ENCODE measurements at regions not wholly inside any gene's neighbourhood (a gene's known extent, or its start where the extent isn't known, plus 50 kb on each side); places are given as distances from the start of the nearest gene placed in this dataset.

GRCh38 chr1:214229736-214230135, 51.2 kb upstream of the SMYD2 start:
- peaks cover 26 to 40% of the 10 kb centered on the region in 2 donors for H3K27me3 Mint-ChIP-seq
- H3K36me3 Mint-ChIP-seq: no peaks in the 10 kb centered on the region
- H3K4me1 Mint-ChIP-seq (ENCODE audit: low read depth in 2 of 2): peaks cover 0 to under 1% of the 10 kb centered on the region in 2 donors
- no peak overlapping the region for H3K27ac Mint-ChIP-seq
- ATAC-seq (no peak), DNase-seq (ENCODE audit: low spot score) (no peak)
- H3K4me3 Mint-ChIP-seq: no peak overlapping the region
- H3K9me3 Mint-ChIP-seq: no peaks in the 10 kb centered on the region
